GM18873 (cell line): ENCODE measurements at regions not wholly inside any gene's neighbourhood (a gene's known extent, or its start where the extent isn't known, plus 50 kb on each side); places are given as distances from the start of the nearest gene placed in this dataset.
"Not testable (repeated sequence)": the region's sequence is repeated elsewhere in the genome, so short reads cannot be mapped to it uniquely, and the experiment has no call there.

Source experiments
- ATAC-seq: cut with Tn5 transposase; IDR thresholded peaks from one replicate; pipeline ENCODE4 v1.9.1; 2021; ENCODE audit warnings: mild to moderate bottlenecking, moderate library complexity, moderate number of reproducible peaks; ENCODE audit not compliant: unreplicated experiment, low FRiP score

- no peak for ATAC-seq
Observed at GRCh38 chr6:155936127-155936526, 480.5 kb upstream of the NOX3 start.

- no peak for ATAC-seq
Observed at GRCh38 chr6:155916846-155917624, 461.4 kb upstream of the NOX3 start.

- ATAC-seq: no peak
Observed at GRCh38 chr6:155915651-155916050, 460.0 kb upstream of the NOX3 start.

GRCh38 chr6:155913816-155914215, 458.2 kb upstream of the NOX3 start:
- ATAC-seq: no peak

DNA sequence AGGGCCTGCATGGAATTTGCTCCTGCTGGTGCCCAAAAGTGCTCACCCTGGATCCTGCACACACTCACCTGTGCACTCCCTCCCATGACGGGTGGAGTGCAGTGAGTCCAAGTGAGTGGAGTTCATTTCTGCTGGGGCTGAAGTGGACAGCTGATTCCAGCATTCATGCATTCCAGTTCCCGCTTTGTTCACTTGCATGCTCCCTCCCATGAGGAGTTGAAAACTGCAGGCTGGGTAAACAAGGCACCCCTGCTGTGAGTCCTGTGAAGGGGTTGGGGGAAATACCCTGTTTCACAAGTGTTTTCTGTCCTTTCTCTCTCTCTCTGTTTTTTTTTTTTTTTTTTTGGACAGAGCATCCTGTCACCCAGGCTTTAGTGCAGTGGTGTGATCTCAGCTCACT, 454.1 kb upstream of the NOX3 start:
- no peak for ATAC-seq

DNA sequence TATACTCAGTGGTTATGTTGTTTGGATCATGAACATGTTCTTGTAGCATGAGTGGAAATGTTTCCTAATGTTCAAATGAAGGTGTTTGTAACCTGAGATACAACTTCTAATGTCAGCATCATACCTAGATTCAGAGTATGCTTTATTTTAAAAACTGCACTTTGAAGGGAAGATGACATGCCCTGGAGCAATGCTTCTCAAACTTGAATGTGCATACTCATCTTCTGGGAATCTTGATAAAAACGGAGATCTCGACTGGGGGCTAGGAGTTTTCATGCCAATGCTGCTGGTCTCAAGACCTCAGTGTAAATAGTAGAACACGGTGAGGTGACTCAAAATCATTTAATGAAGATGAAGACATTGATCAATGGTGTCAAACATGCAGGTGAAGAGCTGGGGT, 440.0 kb upstream of the NOX3 start:
- ATAC-seq: no peak

GRCh38 chr6:155894758-155895157, 439.1 kb upstream of the NOX3 start:
- ATAC-seq: no peak

- no peak for ATAC-seq
Observed at GRCh38 chr6:155894262-155894661, 438.6 kb upstream of the NOX3 start.

DNA sequence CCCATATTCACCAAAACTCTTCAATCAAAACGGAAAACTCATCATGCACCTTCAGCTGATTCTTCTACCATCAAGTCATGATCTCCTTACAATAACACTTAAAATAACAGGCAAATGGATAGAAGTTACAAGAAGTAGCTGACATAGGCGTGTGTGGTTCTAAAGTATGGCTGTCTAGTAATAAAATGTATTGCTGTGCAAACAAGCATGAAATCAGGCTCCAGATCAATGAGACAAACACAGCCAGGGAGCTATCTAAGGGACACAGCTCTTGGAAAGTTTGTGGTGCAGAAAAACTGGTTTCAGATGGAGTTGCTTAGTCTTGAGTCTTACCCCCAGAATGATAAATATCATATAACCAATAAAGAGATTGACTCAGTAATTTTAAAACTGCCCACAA, 434.8 kb upstream of the NOX3 start:
- ATAC-seq: no peak

DNA sequence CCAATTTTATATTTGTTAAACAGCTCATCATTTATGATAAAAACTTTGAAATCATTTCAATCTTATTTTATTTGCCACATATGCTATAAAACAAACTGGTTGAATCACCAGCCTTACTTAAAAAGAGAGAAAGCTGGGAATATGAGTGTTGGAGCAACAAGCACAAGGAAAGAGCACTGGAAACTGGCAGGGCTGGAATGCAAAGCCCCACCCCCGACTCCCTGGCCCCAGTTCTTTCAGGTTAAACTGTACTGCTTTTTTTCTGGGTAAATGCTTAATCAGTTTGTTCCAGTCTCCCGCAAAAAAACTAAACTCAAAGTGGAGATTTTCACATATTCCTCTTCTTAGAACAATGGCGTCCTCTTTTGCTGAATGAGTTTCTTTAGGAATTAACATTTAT, 433.8 kb upstream of the NOX3 start:
- ATAC-seq: no peak

DNA sequence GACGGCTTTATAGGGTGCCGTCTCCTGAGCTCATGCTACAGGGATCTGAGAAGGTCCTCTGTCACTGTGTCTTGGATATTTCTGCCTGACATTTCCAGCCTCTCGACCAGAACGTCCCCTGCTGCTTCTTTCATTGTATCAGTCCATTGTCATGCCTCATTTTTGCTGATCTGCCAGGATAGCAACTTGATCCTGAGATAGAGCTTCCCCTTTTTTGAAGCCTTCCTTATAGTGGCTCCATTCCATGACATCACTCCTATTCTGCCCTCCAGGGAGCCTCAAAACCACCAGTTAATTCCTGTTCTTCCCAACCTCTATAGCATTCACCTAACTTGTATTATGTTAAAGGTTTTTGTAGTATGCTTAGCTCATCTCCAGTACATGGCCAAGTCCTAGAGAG, 431.8 kb upstream of the NOX3 start:
- ATAC-seq: no peak

DNA sequence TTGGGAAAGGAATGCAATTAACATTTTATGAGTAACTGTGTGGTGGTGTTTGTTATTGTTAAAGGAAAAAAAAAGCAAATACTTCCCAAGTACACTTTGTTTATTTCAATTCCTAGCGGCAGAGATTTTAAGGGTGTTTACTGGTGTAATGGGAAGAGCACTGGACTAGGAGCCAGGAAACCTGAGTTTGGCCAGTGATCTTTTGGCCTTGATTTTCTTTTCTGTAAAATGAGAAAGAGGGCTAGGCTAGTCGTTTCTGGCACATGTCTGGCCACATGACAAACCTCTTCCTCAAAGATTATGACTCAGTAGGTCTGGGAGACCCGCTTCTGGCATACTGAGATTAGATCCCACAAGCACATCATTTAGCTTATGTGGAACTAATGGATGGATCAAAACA, 428.1 kb upstream of the NOX3 start:
- no peak for ATAC-seq

DNA sequence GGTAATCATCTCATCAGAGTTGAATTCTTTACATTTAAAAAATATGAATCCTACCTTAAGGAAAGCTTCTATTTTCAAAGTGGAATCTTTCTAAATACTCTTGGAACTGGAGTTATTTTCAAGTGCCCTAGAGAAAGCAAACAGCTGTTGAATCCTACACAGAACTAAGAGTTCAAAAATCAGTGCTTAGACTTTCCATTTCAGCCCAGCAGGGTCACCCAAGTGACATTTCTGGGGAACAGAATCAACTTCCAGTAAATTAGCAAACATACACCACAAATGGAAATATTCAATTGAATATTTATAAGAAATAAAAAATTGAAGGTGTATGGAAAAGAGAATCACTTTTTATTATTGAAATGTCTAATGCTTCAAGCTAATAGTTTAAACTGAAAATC, 427.7 kb upstream of the NOX3 start:
- no peak for ATAC-seq

- peak; percentile 89 for ATAC-seq
Observed at GRCh38 chr6:155882527-155883333, 427.1 kb upstream of the NOX3 start.

GRCh38 chr6:155881826-155882526, 426.3 kb upstream of the NOX3 start:
- ATAC-seq: peak; percentile 32

GRCh38 chr6:155880900-155881299, 425.3 kb upstream of the NOX3 start:
- ATAC-seq: no peak

DNA sequence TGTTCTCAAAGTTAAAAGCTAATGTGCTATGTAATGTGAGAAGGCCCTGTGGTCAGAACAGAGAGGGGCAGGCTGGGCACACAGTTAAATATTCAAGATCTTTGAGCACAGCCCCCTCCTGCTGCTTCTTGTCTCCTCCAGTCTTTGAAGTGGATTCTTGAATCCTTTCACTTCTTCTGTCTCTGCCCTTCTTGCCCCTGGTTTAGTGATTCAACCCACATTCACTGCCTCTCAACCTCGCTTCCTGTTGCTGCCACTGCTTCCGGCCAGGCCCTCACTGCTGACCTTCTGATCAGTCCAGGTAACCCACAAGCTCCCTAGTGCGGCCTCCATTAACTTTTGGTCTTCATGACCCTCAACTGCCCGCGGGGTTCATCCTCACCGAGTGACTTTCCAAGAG, 417.3 kb upstream of the NOX3 start:
- no peak for ATAC-seq

- no peak for ATAC-seq
Observed at GRCh38 chr6:155867682-155868081, 412.0 kb upstream of the NOX3 start.

GRCh38 chr6:155866676-155867390, 411.2 kb upstream of the NOX3 start:
- ATAC-seq: not testable (repeated sequence)

GRCh38 chr6:155861821-155862220, 406.2 kb upstream of the NOX3 start:
- ATAC-seq: no peak

DNA sequence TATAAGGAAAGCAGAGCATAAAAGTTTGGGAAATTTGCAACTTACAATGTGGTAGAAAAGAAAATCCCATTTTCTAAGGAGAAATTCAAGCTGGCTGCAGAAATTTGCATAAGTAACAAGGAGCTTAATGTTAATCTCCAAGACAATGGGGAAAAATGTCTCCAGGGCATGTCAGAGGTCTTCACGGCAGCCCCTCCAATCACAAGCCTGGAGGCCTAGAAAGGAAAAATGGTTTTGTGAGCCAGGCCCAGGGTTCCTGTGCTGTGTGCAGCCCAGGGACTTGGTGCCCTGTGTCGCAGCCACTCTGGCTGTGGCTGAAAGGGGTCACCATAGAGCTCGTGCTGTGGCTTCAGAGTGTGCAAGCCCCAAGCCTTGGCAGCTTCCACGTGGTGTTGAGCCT, 403.3 kb upstream of the NOX3 start:
- not testable (repeated sequence) for ATAC-seq
